MCF 10A (cell line): ENCODE measurements at regions not wholly inside any gene's neighbourhood (a gene's known extent, or its start where the extent isn't known, plus 50 kb on each side); places are given as distances from the start of the nearest gene placed in this dataset.

ENCODE experiments used
- BruUV-seq: library from RNA; stranded (reverse); fragments of 400-500 nt; replicated peaks from 2 replicates; lab custom pipeline; 2021; lab: Mats Ljungman, UMichigan
- CTCF ChIA-PET: fragments of 300-600 bp; sonication (Branson Sonifier 250); formaldehyde crosslinking; extraction: SDS; loops from one replicate; lab custom pipeline; 2021; ENCODE audit warnings: antibody characterized with exemption, inconsistent platforms; lab: Yijun Ruan, JAX
- POLR2A ChIA-PET: fragments of 300-600, 350-650 bp; sonication (Branson Sonifier 250); formaldehyde crosslinking; extraction: SDS; loops from one replicate; lab custom pipeline; 2020; ENCODE audit warnings: antibody characterized with exemption, inconsistent platforms; lab: Yijun Ruan, JAX
- DNase-seq: peaks from one replicate; pipeline ENCODE4 v3.0.0-alpha.2; 2018; ENCODE audit not compliant: unreplicated experiment
- H3K27ac Mint-ChIP-seq: one replicate; pipeline ENCODE4 v1.8.0; 2022; ENCODE audit warnings: mild to moderate bottlenecking, low read depth, mixed read lengths; ENCODE audit not compliant: unreplicated experiment
- H3K27me3 Mint-ChIP-seq: one replicate; pipeline ENCODE4 v1.8.0; 2022; ENCODE audit warnings: mixed read lengths; ENCODE audit not compliant: insufficient read depth, unreplicated experiment
- H3K36me3 Mint-ChIP-seq: one replicate; pipeline ENCODE4 v1.8.0; 2022; ENCODE audit warnings: mild to moderate bottlenecking, moderate library complexity, mixed read lengths; ENCODE audit not compliant: insufficient read depth, unreplicated experiment
- H3K4me1 Mint-ChIP-seq: one replicate; pipeline ENCODE4 v1.8.0; 2022; ENCODE audit warnings: mixed read lengths; ENCODE audit not compliant: insufficient read depth, unreplicated experiment
- H3K4me3 Mint-ChIP-seq: one replicate; pipeline ENCODE4 v1.8.0; 2022; ENCODE audit warnings: mild to moderate bottlenecking, moderate library complexity, mixed read lengths; ENCODE audit not compliant: unreplicated experiment
- H3K9me3 Mint-ChIP-seq: one replicate; pipeline ENCODE4 v1.8.0; 2022; ENCODE audit warnings: mixed read lengths; ENCODE audit not compliant: unreplicated experiment
- intact Hi-C: fragments of 100-400 bp; cut with micrococcal nuclease; formaldehyde crosslinking; loops from 2 replicates; pipeline ENCODE4 v1.14.1; 2022
- TF ChIP-seq, protein P1 (sequence below): fragments of 200-600 bp; IDR thresholded peaks from one replicate; pipeline ENCODE4 v1.8.0; 2022; ENCODE audit warnings: antibody characterized with exemption, mild to moderate bottlenecking; ENCODE audit not compliant: unreplicated experiment

- ChIA-PET POLR2A (no interaction called here), CTCF (no interaction called here)
- TF ChIP-seq, protein P1, sequence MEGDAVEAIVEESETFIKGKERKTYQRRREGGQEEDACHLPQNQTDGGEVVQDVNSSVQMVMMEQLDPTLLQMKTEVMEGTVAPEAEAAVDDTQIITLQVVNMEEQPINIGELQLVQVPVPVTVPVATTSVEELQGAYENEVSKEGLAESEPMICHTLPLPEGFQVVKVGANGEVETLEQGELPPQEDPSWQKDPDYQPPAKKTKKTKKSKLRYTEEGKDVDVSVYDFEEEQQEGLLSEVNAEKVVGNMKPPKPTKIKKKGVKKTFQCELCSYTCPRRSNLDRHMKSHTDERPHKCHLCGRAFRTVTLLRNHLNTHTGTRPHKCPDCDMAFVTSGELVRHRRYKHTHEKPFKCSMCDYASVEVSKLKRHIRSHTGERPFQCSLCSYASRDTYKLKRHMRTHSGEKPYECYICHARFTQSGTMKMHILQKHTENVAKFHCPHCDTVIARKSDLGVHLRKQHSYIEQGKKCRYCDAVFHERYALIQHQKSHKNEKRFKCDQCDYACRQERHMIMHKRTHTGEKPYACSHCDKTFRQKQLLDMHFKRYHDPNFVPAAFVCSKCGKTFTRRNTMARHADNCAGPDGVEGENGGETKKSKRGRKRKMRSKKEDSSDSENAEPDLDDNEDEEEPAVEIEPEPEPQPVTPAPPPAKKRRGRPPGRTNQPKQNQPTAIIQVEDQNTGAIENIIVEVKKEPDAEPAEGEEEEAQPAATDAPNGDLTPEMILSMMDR = no peak
- no TSS peak for BruUV-seq
- Mint-ChIP-seq H3K27me3 (no peaks in the 10 kb centered on the region), H3K9me3 (no peaks in the 10 kb centered on the region), H3K4me1 (no peaks in the 10 kb centered on the region), H3K36me3 (no peaks in the 10 kb centered on the region), H3K4me3 (no peak overlapping the region), H3K27ac (no peak overlapping the region)
- DNase-seq = no peak
- intact Hi-C loops = no loop called here
Observed at GRCh38 chr2:72015266-72015665, 132.4 kb downstream of the CYP26B1 start.

- TF ChIP-seq, protein P1 = no peak
- no TSS peak for BruUV-seq
- DNase-seq = no peak
- H3K4me1 Mint-ChIP-seq = no peaks in the 10 kb centered on the region
- POLR2A ChIA-PET = no interaction called here
- no peaks in the 10 kb centered on the region for H3K36me3 Mint-ChIP-seq
- no peak overlapping the region for H3K27ac Mint-ChIP-seq
- CTCF ChIA-PET = interaction anchor here (0.5 kb wide), 1 partner anchor 354 kb away, joined by 3 read pairs; no protein-coding TSS in a partner anchor
- H3K27me3 Mint-ChIP-seq = no peaks in the 10 kb centered on the region
- H3K9me3 Mint-ChIP-seq = no peaks in the 10 kb centered on the region
- intact Hi-C loops = no loop called here
- H3K4me3 Mint-ChIP-seq = no peak overlapping the region
Observed at GRCh38 chr2:72014831-72015230, 132.8 kb downstream of the CYP26B1 start.

DNA sequence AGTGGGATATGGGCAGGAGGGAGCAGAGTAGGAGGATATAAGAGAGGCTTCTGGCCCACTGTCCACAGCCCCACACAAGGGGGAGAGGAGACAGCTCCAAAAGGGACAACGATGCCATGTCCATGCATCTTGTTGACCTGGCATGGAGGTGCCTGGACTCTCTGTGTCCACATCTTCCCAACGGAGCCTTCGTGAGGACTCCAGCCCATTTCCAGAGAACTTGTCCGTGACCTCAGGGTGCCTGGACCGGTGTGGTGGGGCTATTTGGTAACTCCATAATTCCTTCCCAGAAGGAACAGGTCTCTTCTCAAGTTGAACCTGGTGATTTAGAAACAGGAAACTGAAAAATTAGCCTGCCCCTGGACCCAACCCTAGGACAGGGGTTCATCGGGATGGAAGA, 133.9 kb downstream of the CYP26B1 start:
- ChIA-PET CTCF (no interaction called here), POLR2A (no interaction called here)
- Mint-ChIP-seq H3K27me3 (no peaks in the 10 kb centered on the region), H3K36me3 (no peaks in the 10 kb centered on the region), H3K27ac (no peak overlapping the region), H3K9me3 (no peaks in the 10 kb centered on the region), H3K4me3 (no peak overlapping the region), H3K4me1 (no peaks in the 10 kb centered on the region)
- intact Hi-C loops = no loop called here
- TF ChIP-seq, protein P1 = no peak
- no peak for DNase-seq
- no TSS peak for BruUV-seq

DNA sequence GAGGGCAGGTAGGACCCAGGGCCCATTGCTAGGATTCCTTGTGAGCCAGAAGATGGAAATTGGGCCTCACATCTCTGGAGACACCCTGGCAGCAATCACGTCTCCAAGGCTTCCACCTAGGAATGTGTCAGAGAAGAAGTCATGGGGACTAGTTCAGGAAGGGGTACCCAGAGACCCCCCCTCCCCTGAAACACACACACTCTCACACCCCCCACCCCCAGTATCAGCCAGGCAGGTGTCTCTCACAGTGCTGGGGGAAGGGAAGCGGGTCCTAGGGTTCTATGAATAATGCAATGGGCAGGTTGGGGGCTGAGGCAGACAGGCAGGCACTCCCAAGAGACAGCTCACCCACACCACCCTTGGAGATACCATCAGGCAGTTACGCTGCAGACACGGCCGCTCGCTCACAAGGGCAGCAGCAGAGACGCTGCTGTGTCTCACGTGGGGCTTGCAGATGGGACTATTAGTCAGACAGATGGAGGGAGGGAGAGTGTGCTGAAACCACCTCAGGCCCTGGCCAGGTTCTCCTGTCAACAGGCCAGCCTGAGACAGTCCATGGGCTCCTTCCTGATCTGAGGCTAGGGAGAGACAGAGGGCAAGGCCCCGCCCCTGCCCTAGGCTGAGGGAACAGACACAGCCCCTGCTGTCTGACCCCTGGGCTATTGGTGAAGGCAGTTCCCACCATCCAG, 134.6 kb downstream of the CYP26B1 start:
- Mint-ChIP-seq H3K4me3 (no peak overlapping the region), H3K27ac (no peak overlapping the region), H3K27me3 (no peaks in the 10 kb centered on the region), H3K9me3 (no peaks in the 10 kb centered on the region), H3K4me1 (no peaks in the 10 kb centered on the region), H3K36me3 (no peaks in the 10 kb centered on the region)
- intact Hi-C loops = no loop called here
- CTCF ChIA-PET = no interaction called here
- POLR2A ChIA-PET = no interaction called here
- TF ChIP-seq, protein P1 = no peak
- no peak for DNase-seq
- BruUV-seq = no TSS peak
